Bronchial epithelial cell (primary cell): ENCODE measurements at regions not wholly inside any gene's neighbourhood (a gene's known extent, or its start where the extent isn't known, plus 50 kb on each side); places are given as distances from the start of the nearest gene placed in this dataset.

Experiments
- DNase-seq: peaks from one replicate; pipeline ENCODE4 v3.0.0-alpha.2; 2010; ENCODE audit warnings: low read depth
- FAIRE-seq: peaks from 2 replicates; lab custom pipeline; 2011; peaks lifted over from hg19 to GRCh38; lab: Jason Lieb, UNC
- H3K27me3 ChIP-seq: 2 replicates; pipeline ENCODE4 v1.5.1; 2011; ENCODE audit warnings: low read length; ENCODE audit not compliant: control insufficient read depth, insufficient read depth
- H3K36me3 ChIP-seq: 2 replicates; pipeline ENCODE4 v1.5.1; 2011; ENCODE audit warnings: low read length; ENCODE audit not compliant: control insufficient read depth, insufficient read depth
- H3K4me3 ChIP-seq: 2 replicates; pipeline ENCODE4 v1.5.1; 2011; ENCODE audit warnings: mild to moderate bottlenecking, low read depth, low read length, control low read depth
- CTCF ChIP-seq: IDR thresholded peaks from 2 replicates; pipeline ENCODE4 v1.5.1; 2011; ENCODE audit warnings: mild to moderate bottlenecking, moderate library complexity, low read length, control low read depth, inconsistent platforms; ENCODE audit not compliant: insufficient read depth, severe bottlenecking

- Histone ChIP-seq H3K4me3 (no peak overlapping the region), H3K36me3 (no peaks in the 10 kb centered on the region), H3K27me3 (no peaks in the 10 kb centered on the region)
- TF ChIP-seq CTCF: no peak
- DNase-seq (no peak), FAIRE-seq (no peak)
Observed at GRCh38 chr15:26134152-26134551, 271.0 kb upstream of the ATP10A start.

DNA sequence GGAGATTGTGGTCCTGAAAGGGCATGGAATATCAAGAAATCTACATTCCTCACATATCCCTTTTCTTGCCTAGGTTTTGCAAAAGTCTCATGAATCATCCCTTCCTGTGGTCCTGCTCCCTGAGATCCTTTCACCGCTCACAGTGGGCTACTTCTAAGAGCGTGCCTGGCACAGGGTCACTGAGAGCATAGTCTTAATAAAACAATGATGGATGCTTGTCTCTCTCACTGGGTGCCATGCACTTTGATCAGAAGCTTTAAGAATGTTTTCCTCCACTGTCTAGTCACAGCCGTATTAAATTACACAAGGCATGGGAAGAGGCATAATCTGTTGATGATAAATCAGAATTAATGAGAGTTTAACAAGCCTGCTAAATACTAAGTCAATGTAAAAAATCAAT, 269.7 kb upstream of the ATP10A start:
- TF ChIP-seq CTCF: no peak
- Histone ChIP-seq H3K27me3 (no peaks in the 10 kb centered on the region), H3K36me3 (no peaks in the 10 kb centered on the region), H3K4me3 (no peak overlapping the region)
- FAIRE-seq: no peak
- DNase-seq: no peak

GRCh38 chr15:26129852-26130251, 266.7 kb upstream of the ATP10A start:
- DNase-seq (no peak), FAIRE-seq (no peak)
- Histone ChIP-seq H3K27me3 (no peaks in the 10 kb centered on the region), H3K36me3 (no peaks in the 10 kb centered on the region), H3K4me3 (no peak overlapping the region)
- no peak for TF ChIP-seq CTCF

DNA sequence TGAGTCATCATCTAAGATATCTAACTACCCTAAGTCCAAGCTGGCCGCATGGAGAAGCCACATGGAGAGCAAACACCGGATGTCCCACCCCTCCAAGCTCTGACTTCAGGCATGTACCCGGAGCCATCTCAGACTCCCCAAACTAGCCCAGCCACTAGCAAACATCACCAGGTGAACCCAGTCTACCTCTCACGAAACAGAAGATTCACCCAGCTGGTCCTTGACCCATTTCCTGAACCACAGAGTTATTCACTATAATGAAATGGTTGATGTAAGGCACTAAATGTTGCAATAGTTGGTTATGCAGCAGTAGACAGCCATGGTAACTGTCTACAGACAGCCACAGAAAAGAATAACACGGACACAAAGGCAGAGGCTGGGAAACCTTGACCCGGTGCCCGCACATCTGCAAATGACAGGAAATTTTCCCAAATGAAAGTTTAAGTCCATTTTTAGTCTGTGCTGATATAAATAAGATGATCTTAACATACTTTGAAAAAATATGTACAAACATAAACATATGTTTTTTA, 265.5 kb upstream of the ATP10A start:
- FAIRE-seq: no peak
- TF ChIP-seq CTCF: no peak
- no peaks in the 10 kb centered on the region for H3K36me3 ChIP-seq

DNA sequence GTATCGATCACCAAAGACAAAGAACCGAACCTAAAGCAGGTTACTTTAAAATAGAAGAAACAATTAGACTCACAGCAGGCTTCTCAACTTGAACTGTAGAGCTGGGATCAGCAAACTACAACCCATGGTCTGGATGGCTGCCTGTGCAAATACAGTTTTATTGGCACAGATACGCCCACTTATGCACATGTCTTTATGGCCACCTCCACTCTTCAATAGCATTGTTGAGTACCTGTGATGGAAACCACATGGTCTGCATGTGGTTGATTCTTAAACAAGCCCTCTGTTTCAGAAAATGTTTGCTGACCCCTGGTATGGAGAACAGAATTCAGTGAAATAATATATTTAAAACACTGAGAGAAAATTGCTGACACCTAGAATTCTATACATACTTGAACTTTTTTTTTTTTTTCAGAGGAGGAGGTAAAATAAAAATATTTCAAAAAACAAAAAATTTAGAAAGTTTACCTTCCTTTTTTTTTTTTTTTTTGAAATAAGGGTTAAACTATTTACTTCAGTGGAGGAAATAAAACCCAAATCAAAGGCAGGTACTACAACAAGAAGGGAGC, 263.8 kb upstream of the ATP10A start:
- H3K36me3 ChIP-seq: no peaks in the 10 kb centered on the region
- no peak for DNase-seq
- no peaks in the 10 kb centered on the region for H3K27me3 ChIP-seq
- H3K4me3 ChIP-seq: no peak overlapping the region
- FAIRE-seq: no peak
- no peak for TF ChIP-seq CTCF

More for the DNA sequence above, 265.5 kb upstream of the ATP10A start:
- Histone ChIP-seq H3K4me3 (no peak overlapping the region), H3K27me3 (no peaks in the 10 kb centered on the region)
- DNase-seq: no peak

DNA sequence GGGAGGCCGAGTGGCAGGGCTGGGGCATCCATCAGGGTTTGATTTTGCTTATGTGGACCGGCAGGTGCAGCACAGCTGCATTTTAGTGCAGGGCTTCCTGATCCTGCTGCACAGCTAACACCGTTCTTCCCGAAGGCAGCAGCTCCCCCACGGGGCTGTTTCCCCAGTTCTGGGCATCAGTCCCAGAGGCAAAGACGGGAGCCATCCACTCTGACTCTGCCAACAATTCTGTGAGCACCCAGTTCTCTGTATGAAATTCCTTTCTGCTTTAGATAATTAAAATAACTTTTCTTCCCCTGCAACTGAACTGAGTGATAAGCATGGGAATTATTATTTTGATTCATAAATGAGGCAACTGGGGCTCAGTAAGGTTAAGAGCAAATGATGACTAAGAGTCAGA, 262.9 kb upstream of the ATP10A start:
- no peak for TF ChIP-seq CTCF
- FAIRE-seq (no peak), DNase-seq (no peak)
- Histone ChIP-seq H3K36me3 (no peaks in the 10 kb centered on the region), H3K27me3 (no peaks in the 10 kb centered on the region), H3K4me3 (no peak overlapping the region)
